Cardiac fibroblast (primary cell): ENCODE measurements at regions not wholly inside any gene's neighbourhood (a gene's known extent, or its start where the extent isn't known, plus 50 kb on each side); places are given as distances from the start of the nearest gene placed in this dataset.

ENCODE experiments used
- DNase-seq, 2 donors: peaks; one replicate each; pipeline versions ENCODE4 v3.0.0 to v3.0.0-alpha.2; 2010; ENCODE audit warnings: low read depth in 2 of 2
- H3K4me3 ChIP-seq, 2 donors: replicated peaks in 1 of 2; 1 replicate in 1 of 2; 2 replicates in 1 of 2; pipeline ENCODE4 v1.5.1; 2011; ENCODE audit warnings: low read depth in 2 of 2, low read length in 2 of 2, mild to moderate bottlenecking in 2 of 2, moderate library complexity in 1 of 2
- TF ChIP-seq, protein P1 (sequence below): IDR thresholded peaks from one replicate; pipeline ENCODE4 v1.5.1; 2011; ENCODE audit warnings: low read depth, mild to moderate bottlenecking, low read length, inconsistent platforms

DNA sequence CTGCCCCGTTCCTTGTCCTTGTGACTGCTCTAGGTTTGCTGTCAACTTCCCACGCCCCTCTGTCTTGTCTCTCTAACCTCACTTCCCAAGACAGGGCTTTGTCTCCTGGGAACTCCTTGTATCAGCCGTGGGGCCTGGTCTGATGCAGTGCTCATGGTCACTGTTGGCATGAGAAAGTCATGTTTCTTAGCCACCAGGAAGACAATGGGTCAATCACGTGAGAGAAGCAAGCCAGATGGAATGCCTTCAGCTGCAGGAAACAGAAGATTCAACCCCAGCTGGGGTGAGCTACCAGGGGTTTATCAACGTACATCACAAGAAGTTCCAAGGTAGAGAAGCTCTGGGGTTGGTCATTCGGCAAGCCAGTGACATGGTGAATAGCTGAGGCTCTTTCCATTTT, 116.6 kb downstream of the IRF8 start:
- no peak overlapping the region for H3K4me3 ChIP-seq
- DNase-seq = no peak
- TF ChIP-seq, protein P1, sequence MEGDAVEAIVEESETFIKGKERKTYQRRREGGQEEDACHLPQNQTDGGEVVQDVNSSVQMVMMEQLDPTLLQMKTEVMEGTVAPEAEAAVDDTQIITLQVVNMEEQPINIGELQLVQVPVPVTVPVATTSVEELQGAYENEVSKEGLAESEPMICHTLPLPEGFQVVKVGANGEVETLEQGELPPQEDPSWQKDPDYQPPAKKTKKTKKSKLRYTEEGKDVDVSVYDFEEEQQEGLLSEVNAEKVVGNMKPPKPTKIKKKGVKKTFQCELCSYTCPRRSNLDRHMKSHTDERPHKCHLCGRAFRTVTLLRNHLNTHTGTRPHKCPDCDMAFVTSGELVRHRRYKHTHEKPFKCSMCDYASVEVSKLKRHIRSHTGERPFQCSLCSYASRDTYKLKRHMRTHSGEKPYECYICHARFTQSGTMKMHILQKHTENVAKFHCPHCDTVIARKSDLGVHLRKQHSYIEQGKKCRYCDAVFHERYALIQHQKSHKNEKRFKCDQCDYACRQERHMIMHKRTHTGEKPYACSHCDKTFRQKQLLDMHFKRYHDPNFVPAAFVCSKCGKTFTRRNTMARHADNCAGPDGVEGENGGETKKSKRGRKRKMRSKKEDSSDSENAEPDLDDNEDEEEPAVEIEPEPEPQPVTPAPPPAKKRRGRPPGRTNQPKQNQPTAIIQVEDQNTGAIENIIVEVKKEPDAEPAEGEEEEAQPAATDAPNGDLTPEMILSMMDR = no peak

DNA sequence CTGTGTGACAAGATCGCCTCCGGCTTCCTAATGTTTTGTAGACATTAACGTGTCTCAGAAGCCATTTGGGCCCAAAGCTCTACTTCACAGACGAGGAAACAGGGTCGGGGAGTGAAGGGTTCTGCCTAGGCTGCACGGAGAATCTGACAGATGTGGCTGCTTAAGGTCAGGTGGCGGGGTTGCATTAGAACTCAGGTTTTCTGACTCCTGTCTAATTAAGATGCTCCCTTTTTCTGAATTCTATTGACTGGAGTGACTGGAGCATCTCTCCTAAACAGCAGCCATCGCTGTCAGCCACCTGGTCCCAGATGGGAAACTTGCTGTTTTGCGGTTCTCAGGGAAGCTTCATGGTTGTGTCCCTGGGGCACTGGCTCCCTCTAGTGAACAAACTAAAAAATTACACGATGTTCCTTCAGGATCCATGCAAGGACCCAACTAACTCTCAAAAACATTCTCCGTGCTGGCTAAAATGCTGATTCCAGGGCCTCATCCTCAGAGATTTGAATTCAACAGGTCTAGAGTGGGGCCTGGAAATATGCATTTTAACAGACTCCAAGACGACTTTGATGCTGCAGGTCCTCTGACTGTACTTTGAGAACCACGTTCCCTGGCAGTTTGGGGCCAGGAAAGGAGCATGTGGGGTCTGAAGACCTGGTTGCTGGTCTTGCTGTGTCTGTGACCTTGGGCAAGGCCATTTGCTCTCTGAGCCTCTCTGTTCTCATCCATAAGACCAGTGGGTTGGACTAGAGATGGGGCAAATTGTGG, 117.4 kb downstream of the IRF8 start:
- DNase-seq = peak; percentile 71 to 74
- TF ChIP-seq, protein P1 = peak; percentile 76
- H3K4me3 ChIP-seq = no peak overlapping the region

DNA sequence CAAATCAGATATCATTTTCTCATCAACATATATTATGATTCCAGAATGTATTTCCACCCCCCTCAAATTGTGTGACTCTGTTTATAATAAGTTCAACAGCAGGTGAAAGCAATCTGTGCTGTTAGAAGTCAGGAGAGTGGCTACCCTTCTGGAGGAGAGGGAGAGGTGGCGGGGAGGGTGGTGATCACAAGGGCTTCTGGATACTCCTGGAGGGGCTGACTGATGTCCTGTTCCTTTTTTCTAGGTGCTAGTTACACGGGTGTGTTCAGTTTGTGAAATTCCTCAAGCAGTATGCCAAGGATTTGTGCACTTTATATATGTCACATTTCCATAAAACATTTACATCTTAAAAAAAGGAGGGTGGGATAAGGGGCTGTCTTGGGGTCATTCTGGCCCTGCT, 119.1 kb downstream of the IRF8 start:
- no peak overlapping the region for H3K4me3 ChIP-seq
- TF ChIP-seq, protein P1 = no peak
- no peak for DNase-seq

DNA sequence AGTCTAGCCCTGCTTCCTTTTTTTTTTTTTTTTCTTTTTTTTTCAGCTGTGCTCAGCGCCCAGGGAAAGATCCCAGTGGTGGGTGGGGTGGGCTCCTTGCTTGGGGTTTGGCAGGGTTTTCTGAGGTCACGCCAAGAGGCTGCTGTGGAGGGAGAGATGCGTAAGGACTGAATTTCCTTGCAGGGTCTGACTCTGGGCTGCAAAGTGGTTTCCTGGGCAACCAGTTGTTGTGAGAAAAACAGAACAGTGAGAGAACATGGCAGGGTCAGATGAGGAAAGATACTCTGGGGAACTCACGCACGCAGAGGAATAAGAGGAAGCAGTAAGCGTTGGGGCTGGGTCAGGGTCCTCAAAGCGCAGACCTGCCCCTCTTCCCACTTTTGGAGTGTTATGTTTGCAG, 119.5 kb downstream of the IRF8 start:
- no peak overlapping the region for H3K4me3 ChIP-seq
- peak; percentile 6 to 27 for DNase-seq
- TF ChIP-seq, protein P1 = no peak

DNA sequence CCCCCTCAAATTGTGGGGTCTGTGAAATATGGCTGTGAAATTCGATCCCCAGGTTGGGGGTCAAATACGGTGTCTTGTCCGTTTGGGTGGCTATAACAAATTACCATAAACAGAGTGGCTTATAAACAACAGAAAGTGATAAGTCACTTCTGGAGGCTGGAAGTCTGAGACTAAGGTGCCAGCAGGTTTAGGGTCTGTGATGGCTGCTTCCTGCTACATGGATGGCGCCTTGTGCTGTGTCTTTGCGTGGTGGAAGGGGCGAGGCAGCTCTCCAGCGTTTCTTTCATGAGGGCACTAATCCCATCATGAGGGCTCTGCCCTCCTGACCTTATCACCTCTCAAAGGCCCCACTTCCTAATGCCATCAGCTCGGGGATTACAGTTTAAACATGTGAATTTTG, 120.0 kb downstream of the IRF8 start:
- no peak overlapping the region for H3K4me3 ChIP-seq
- DNase-seq = no peak
- TF ChIP-seq, protein P1 = no peak

DNA sequence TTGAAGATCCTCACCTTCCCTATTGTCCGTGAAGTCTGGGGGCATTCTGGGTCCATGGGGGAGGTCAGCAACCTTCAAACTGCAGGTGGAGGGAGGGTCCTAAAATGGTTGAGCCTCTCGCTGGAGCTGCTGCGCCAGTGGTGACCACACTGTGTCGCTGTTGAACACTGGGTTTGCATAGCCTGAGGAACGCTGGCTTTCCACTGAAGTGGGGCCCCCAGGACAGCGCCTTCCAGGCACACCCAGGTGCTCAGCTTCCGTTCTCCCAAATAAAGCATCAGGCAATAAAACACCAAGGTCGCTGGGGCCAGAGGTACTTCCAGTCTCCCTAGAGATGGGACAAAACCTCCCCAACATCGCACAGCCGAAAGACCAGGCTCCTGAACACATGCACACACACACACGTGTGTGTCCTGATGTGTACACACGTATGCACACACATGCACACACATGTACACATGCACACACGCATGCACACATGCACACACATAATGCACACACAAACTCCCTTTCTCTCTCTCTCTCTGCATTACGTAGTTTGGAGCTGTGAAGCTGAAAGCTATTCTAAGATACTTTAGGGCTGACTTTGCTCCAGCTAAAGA, 120.6 kb downstream of the IRF8 start:
- TF ChIP-seq, protein P1 = peak; percentile 28
- peak in 1 of 2 donors; percentile 3 for DNase-seq
- H3K4me3 ChIP-seq = no peak overlapping the region

DNA sequence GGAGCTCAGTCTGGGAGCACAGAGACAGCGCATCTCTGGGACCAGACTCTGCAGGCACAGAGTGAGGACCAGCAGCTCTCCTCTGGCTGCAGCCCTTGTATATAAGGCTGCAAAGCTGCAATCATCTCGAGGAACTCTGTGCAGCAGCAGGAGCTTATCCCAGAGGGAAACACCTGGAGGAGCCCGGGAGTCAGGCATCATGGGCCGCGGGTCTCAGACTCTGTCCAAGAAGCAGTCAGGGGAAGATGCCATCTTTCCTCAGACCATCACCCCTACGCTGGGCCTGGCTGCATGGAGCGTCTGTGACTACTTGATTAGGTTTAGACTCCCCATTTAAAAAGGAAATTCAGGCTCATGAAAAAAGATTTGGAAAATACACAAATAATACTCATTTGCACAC, 122.0 kb downstream of the IRF8 start:
- H3K4me3 ChIP-seq = no peak overlapping the region
- TF ChIP-seq, protein P1 = no peak
- DNase-seq = no peak
